ENCODE measurements at regions not wholly inside any gene's neighbourhood (a gene's known extent, or its start where the extent isn't known, plus 50 kb on each side); places are given as distances from the start of the nearest gene placed in this dataset.

- no peak for DNase-seq (ENCODE audit: low read depth, low spot score)
These were observed 188.9 kb downstream of the SH3BP4 start for GRCh38 chr2:235140801-235141081.

GRCh38 chr2:235141411-235142128 lies 189.8 kb downstream of the SH3BP4 start:
- DNase-seq (ENCODE audit: low read depth, low spot score), result no peak

- no peak for DNase-seq (ENCODE audit: low read depth, low spot score)
These were observed 190.8 kb downstream of the SH3BP4 start for GRCh38 chr2:235142601-235143000.

GRCh38 chr2:235143789-235144188 lies 192.0 kb downstream of the SH3BP4 start:
- DNase-seq (ENCODE audit: low read depth, low spot score), result no peak

DNA sequence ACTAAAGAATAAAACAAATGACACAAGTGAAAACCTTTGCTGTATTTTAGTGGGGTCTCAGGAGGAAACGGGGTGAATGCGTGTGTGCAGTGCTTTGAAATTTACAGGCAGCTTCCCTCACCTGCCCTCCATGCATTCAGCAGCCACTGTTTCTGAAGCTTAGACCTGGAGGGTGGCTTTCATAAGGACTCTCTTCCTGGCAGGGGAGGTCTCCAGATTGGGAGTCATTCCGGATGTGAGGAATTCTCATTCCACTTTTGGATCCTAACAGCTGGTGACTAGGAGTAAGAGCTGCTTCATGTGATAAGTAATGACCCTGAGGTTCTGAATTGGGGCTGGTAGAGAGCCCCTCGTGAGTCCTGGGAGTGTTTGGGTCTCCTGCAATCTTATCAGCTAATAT lies 192.5 kb downstream of the SH3BP4 start:
- no peak for DNase-seq (ENCODE audit: low read depth, low spot score)

DNA sequence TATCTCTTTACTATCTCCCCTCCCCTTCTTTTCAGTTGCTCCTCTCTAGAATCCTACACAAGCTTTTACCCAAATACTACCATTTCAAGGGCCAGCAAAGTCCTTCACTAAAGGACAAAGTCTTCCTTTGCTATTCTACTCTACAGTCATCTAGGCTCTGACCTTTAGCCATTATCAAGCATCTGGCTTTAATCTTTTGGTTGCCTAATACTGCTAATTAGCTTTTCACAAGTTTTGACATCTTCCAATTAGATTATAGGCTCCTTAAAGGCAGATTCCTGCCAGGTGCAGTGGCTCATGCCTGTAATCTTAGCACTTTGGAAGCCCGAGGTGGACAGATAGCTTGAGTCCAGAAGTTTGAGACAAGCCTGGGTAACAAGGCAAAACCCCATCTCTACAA lies 194.4 kb downstream of the SH3BP4 start:
- no peak for DNase-seq (ENCODE audit: low read depth, low spot score)

- no peak for DNase-seq (ENCODE audit: low read depth, low spot score)
These were observed 195.2 kb downstream of the SH3BP4 start for GRCh38 chr2:235146871-235147565.

DNA sequence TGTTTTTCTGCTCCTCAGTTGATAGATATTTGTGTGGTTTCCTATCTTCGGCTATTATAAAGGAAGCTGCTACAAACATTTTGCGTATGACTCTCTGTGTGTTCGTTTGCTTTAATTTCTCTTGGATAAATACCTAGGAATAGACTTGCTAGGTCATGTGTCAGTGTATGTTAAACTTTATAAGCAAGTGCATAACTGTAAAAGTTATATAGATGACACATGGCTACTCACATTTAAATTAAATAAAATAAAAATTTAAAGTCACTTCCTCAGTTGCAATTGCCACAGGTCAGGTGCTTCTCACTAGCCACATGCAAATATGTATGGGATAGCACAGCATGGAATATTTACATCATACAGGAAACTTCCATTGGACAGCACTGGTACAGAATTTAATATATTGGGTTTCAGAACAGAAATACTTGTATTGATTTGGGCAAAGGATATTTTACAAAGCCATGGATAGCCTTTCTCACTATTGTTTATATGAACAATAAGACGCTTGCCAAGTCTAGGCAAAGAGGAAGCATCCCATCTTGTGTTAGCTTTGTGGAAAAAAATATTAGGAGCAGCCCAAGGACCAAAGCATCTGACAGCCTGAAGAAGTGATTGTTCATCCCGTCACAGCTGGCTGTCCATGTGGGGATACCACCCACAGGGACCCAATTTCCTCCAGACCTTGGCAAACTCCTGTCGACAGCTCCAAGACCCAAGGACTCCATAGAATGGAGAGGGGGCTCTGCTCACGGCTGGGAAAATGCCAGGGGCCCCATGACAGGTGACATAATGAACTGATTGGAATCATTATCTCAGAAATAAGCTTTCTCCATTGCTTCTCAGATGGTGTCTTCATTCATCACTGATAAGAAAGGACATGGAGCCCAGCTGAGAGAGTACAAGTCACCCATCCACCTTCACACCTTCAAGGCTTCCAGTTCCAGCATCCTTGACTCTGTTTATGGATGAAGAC lies 196.7 kb downstream of the SH3BP4 start:
- DNase-seq (ENCODE audit: low read depth, low spot score), result no peak

DNA sequence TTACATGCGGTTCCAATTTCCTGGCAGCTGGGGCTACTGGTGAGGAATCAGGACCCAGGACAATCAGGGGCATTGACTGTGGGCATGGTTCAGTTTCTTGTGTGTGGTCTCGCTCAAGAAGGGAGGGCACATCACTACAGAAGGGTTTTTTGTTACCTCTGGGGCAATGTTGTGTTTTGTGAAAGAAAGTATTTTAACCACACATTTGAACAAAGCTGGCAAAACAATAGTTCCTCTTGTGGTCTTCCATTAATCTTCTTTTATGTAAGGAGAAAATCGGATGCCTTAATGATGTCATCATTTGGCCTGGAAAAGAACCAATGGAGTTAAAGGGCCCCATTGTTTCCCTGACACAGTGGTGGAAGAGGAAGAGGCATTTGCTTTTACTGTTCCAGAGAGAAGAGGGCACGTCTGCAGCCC lies 197.4 kb downstream of the SH3BP4 start:
- DNase-seq (ENCODE audit: low read depth, low spot score), result no peak

- no peak for DNase-seq (ENCODE audit: low read depth, low spot score)
These were observed 197.9 kb downstream of the SH3BP4 start for GRCh38 chr2:235149736-235150135.

DNA sequence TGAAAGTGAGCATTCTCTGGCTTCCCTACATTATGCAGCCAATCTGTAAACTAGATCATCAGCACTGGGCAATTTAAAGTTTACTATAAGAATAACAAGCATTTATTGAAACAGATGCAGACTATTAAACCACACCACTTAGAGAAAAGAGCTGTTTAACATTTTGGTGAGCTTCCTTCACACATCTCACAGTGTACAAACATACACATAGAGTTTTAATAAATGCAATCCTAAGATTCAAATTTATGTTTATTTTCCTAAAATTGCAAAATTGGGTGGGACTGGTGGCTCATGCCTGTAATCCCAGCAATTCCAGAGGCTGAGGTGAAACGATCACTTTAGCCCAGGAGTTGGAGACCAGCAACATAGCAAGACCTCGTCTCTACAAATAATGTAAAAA lies 199.3 kb downstream of the SH3BP4 start:
- no peak for DNase-seq (ENCODE audit: low read depth, low spot score)

- DNase-seq (ENCODE audit: low read depth, low spot score), result no peak
These were observed 203.3 kb downstream of the SH3BP4 start for GRCh38 chr2:235155163-235155562.

- DNase-seq (ENCODE audit: low read depth, low spot score), result no peak
These were observed 204.2 kb downstream of the SH3BP4 start for GRCh38 chr2:235156055-235156454.

DNA sequence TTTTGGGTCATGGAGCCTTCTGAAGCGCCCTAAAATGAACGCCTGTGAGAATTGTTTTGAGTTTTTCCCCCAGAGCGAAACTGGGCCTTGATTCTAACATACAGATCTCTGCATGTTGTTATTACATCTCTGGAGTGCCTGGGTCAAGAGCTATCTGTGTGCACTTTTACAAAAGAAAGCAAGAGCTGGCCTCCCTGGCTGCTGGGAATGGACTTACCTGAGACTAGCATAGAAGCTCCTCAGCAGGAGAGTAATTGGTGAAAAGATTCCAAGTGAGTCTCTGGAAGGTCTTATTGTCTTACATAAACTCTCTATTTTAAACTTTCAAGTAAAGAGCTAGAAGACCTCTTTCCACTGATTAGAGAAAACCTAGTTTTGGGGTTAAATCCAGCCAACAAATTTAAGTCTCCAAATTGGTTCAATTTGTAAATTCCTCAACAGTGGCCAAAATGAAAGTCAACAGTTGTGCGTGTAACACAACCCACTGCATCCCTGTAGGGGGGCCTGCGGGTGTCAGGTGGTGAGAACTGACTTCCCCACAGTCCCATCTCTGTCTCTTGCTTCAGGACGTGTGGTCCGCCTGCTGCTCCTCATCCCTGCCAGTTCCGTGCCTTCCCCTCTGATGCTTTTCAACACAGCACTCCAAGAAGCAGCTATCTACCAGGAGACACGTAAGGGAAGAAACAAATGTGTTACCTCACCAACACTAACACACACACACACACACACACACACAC lies 206.1 kb downstream of the SH3BP4 start:
- no peak for DNase-seq (ENCODE audit: low read depth, low spot score)

DNA sequence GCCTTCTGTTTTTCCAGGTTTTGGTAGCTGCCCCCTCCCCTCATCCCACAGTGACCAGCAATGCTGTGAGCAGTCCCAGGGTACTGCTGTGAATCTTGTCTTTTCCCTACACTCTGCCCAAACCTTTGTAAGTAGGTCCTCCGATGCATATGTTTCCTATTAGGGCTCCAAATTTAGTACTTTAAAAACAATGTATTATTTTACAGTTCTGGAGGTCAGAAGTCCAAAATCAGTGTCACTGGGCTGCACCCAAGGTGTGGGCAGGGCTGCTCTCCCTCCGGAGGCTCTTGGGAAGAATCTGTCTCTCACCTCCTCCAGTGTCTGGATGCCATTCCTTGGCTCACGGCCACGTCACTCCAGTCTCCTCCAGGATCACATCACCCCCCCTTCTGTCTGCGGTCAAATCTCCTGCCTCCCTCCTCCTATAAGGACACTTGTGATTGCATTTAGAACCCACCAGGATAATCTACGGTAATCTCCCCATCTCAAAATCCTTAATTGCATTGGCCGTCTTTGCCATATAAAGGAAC lies 208.5 kb downstream of the SH3BP4 start:
- DNase-seq (ENCODE audit: low read depth, low spot score), result no peak

- no peak for DNase-seq (ENCODE audit: low read depth, low spot score)
These were observed 209.7 kb downstream of the SH3BP4 start for GRCh38 chr2:235161565-235161964.

- DNase-seq (ENCODE audit: low read depth, low spot score), result no peak
These were observed 210.4 kb downstream of the SH3BP4 start for GRCh38 chr2:235162082-235162836.

- no peak for DNase-seq (ENCODE audit: low read depth, low spot score)
These were observed 211.0 kb downstream of the SH3BP4 start for GRCh38 chr2:235162837-235163197.

DNA sequence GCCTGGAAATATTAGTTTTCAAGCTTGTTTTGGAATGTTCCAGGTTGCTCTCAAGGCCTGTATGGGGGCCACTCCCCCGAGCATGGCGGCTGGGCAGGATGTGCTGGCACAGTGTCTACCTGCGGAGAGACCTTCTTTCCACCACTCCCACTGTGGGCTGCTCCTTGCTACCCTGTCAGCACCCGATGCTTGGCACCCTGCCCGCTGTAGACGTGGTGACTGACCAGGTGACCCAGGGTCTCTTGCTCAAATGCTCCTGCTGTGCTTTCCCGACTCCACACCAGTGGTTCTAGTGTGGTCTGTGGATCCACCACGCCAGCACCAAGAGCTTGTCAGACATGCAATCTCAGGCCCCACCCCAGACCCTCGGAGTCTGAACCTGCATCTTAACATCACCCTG lies 213.3 kb downstream of the SH3BP4 start:
- no peak for DNase-seq (ENCODE audit: low read depth, low spot score)

- no peak for DNase-seq (ENCODE audit: low read depth, low spot score)
These were observed 213.8 kb downstream of the SH3BP4 start for GRCh38 chr2:235165631-235166030.

Measured in smooth muscle cell of the brain vasculature (primary cell).